GM12872 (cell line): ENCODE measurements at regions not wholly inside any gene's neighbourhood (a gene's known extent, or its start where the extent isn't known, plus 50 kb on each side); places are given as distances from the start of the nearest gene placed in this dataset.

Experiments
- CTCF ChIP-seq: IDR thresholded peaks from 3 replicates; pipeline ENCODE4 v1.5.1; 2011; ENCODE audit warnings: low read depth, mild to moderate bottlenecking, low read length, moderate library complexity; ENCODE audit not compliant: insufficient read depth

DNA sequence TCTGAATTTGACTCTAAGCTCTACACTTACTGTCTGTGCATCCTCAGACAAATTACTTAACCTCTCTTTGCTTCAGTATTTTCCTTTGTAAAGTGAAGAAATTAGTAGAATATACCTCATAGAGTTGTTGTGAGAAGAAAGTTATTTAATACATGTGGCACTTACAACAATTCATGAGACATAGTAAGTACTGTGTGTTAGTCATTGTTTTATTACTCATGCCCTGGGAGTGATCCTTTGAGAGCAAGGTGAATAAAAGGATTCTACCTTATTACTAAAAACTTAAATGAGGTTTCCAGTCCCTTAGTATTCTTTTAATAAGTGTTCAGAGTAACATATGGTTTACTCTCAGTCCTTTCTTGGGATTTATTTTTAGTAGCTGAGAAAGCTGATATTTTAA lies 233.6 kb upstream of the MAP3K7 start:
- TF ChIP-seq CTCF, result no peak

DNA sequence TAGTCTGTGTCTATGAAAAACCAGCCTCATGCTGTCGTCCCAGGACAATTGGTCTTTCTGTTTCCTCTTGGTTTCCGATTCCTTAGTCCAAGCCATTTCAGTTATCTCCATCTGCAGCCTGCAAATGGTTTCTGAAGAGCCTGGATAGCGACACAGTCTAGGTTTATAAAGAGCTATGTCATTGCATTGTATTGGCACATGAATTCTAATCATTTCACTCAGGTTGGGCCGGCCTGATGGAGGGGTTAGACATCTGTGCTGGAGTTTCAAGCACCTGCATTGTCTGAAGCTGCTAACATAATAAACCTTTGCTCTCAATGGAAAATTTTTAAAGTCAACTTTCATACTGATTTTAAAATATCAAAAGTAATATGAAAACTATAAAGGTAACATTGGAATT lies 232.6 kb upstream of the MAP3K7 start:
- TF ChIP-seq CTCF, result no peak

DNA sequence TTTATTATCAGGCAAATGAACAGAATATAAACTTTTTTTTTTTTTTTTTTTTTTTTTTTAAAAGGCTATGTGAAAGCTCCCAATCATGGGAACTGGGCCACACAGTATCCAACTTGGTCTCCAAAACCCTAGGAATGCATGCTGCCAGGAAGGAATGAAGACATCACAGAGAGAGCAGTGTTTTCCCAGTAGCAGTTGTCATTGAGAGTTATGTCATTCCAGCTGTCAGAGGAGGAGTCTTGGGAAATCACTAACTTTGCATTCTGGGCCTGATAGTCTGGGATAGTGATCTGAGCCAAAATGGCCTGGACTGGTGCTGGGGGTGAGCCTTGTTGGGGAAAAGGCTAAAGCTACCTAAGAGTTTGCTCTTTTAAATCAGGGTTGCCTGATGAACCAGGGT lies 231.3 kb upstream of the MAP3K7 start:
- TF ChIP-seq CTCF, result no peak

- TF ChIP-seq CTCF, result no peak
Observed at GRCh38 chr6:90816764-90817163, 229.9 kb upstream of the MAP3K7 start.

DNA sequence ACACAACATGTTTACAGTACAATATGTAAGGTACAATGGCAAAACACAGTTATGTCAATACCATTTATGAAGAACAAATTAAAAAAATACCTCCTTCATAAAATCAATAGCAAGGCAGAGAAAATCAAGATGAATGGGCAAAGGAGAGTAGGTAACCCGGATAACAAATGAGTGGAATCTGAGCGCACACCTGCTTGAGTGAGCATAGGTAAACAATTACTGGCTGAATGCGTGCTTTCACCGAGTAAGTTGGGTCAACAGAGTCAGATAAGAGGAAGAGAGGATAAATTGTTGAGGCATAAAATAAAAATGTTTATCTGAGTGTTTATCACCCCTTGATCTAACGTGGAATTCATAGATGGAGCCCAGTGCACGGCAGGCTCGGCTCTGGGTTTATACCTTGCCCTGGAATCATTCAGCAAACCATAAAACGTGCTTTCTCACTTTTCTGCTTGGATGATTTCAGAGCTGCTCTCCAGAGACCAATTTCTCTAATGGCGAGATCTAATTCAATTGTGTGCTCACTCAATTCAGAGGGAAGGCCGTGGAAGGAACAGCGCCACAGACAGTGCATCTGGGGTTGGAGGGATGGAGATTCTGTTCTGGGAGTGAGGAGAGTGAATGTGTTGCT lies 224.8 kb upstream of the MAP3K7 start:
- TF ChIP-seq CTCF, result no peak

GRCh38 chr6:90809035-90809434 lies 222.2 kb upstream of the MAP3K7 start:
- no peak for TF ChIP-seq CTCF

GRCh38 chr6:90807791-90808701 lies 221.2 kb upstream of the MAP3K7 start:
- no peak for TF ChIP-seq CTCF
